HG02852 (cell line): ENCODE measurements at regions not wholly inside any gene's neighbourhood (a gene's known extent, or its start where the extent isn't known, plus 50 kb on each side); places are given as distances from the start of the nearest gene placed in this dataset.

Experiments used
- ATAC-seq: cut with Tn5 transposase; IDR thresholded peaks from one replicate; pipeline ENCODE4 v1.9.1; 2021; ENCODE audit warnings: mild to moderate bottlenecking, moderate library complexity; ENCODE audit not compliant: unreplicated experiment

DNA sequence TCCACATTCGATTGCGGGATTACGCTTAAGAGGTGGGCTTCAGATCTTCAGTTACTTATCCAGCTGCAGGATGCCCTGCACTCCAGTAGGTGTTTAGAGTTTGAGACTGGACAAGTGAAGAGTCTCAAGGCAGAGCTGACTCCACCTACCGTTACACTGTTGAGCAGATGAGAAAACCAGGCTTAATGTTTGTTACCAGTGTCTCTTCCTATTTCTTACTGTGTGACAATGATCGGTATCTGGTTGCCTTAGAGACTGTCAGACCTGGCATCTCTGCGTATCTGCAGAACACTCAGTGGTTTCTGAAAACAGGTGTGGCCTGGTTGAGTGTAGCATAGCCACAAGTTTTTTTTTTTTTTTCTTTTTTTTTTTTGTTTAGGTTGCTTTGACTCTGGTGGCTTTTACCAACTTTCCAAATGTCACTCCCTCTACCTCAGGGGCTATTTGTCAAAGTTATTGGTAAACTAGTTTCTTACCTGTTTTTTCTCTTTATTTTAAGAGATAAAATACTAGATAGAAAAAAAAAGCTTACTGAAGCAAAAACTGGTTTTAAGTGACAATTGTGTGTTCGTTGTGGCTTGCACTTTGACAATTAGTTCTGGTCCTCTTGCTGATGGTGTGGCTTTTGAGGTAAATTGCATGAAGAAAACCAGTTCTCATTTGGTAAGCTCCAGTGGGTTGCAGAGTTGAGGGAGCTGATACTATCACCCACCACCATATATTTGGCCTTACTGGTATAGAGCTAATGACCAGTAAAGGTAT, 284.8 kb downstream of the ETS1 start:
- ATAC-seq, result peak; percentile 86

DNA sequence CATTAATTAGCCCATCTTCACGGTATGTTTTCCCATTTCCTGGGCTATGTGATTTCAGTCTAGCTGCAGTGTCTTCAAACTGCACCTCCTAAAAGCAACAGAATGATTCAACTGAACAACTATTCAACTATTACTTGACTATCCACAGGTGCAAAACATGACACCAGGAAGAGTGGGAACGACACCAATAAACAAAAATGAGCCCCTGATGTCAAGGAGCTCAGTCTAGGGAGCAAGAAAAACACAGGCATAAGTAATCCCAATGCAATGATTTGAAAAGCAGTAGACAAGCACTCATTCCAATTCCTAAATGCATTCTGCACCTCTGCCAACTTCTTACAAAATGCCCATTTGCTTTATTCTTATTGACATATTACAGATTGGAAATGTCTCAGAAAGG, 285.6 kb downstream of the ETS1 start:
- no peak for ATAC-seq

DNA sequence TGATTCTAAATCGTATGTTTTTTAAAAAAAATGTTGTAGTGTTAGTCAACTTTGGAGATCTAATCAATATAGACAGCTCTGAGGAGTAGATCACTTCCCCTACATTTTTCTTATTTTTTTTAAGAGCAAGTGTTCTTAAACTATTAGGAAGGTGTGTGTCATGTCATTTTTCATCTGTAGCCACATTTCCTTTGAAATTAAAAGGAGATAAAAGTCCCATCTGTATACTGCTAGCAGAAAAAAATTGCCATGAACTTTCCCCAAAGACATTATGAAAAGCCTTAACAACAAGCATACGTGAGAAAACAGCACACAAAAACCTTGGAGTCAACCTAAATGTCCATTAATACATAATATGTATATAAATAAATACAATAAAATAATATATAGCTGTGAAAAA, 286.6 kb downstream of the ETS1 start:
- no peak for ATAC-seq

DNA sequence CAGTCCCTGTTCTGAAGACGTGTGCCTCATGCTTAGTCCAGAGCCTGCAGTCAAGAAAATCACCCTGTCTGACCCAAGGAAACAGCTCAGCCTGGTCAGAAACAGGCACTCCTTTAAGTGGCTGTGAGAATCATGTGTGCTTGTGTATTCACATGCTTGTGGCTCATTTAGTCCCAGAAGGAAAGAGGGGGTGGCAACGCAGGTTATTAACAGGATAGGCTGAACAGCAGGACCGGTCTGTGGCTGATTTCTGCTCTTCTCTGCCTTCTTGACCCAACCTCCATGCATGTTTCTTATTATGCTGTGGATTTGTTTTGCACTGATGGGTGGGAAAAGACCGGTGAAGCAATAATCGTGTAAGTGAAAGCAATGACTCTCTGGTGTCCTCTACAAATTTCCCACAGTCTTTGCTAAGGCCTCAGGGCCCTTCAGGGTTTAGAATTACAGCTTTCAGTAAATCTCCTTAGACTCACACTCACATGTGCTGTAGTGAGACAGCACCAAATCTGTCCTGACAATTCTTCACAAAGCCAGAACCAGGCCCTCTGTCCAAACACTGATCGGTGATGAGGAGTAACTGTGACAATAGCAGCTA, 288.1 kb downstream of the ETS1 start:
- peak; percentile 31 for ATAC-seq

DNA sequence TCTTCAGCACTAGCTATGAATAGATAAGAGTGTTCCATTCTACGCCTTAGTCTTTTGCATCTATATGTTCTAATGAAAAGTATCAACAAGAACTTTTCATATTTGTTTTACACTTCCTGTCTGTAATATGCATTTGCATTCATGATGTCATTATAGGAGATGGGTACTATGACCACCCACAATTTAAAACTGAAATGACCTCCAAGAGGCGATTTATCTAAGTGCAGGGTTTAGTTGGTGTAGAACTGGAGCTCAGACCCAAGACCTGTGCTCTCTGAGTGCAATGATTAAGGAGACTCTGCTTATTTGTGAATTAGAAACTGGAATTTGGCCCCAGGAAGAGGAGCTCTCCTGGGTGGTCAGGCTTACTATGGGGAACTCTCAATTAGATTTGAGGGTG, 289.1 kb downstream of the ETS1 start:
- no peak for ATAC-seq

DNA sequence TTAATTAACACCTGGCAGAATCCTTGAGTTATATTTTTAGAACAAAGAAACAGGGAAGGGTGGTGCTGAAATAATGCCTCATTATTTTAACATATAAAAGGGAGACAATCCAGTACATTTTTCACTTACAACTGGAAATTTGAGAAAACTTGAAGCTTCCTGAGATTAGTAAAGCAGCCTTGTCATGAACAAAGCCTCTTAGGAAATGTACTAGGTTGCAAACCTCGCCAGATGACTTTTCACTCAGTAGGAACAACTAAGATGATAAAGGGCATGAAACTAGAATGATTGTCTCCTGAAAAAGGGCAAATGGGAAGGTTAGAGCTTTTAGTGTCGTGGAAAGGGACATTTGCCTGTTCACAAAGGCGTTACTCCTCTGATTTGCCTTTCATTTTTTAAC, 289.6 kb downstream of the ETS1 start:
- no peak for ATAC-seq

DNA sequence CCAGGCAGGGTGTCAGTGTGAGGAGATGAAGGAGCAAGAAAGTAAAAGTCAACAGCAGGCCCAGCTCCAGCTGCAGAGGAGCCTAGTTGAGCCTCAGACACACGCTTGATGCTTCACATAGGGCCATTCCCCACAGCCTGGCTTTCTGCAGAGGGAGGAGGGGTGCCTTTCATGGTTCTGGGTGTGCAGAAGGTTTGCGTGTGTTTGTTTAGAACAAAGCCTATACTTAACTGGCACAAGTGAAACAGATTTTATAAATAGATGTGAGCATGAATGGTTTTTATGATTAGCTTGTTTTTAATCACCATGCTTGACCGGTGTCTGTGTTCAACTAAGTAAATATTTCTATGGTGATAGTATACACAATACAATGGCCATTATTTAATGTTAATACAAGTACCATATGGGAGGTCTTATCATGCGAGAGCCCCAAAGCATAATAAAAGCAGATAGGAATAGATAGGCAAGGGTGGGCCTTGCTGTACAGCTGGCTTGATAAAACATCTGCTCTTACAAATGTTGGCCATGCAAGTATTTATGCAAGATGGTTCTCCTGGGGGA, 290.2 kb downstream of the ETS1 start:
- peak; percentile 34 for ATAC-seq

DNA sequence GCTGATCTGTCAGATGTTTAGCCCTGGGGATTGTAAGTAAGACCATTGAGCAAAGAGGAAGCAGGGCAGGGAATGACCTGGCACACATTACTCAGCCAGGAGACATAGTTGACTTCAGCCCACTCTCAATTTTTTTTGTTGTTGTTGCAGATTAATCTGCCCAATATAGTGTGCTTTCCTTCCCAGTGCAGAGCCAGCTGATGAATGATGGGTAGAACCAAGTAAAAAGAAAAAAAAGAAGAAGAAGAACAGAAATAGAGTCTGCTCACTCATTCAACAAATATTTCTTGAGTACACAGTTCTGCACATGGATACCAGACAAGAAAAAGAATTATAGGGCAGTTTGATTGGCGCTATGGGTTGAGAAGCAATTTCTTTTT, 292.7 kb downstream of the ETS1 start:
- no peak for ATAC-seq

DNA sequence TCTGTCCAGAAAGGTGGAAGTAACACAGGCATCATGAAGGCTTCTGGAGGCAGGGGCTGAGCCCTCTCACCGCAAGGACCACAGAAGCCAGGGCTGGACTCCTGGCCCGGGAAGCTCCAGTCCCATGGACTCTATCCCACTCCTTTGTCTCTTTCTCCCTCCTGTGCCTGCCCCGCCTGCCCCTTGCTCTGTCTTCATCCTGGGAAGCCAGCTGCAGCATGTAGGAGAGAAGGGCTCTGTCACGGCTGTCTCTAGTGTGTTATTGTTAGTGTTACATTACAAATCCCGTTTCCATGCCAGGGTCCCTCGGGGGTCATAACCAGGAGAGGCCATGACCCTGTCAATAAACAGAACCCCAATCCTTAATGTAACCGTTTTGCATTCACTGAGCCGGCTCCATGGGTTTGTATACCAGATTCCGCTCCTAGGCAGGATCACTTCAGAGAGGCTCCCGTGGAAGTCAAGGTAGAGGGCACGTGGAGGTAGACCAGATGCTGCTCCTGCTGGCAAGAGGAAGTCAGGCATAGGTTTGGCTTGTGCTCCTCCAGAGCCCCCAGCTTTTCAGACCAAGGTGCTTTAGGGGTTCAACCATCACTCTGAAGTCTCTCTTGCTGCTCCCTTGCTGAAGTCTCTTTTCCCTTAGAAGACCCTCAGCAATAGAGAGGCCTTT, 293.2 kb downstream of the ETS1 start:
- ATAC-seq, result no peak

DNA sequence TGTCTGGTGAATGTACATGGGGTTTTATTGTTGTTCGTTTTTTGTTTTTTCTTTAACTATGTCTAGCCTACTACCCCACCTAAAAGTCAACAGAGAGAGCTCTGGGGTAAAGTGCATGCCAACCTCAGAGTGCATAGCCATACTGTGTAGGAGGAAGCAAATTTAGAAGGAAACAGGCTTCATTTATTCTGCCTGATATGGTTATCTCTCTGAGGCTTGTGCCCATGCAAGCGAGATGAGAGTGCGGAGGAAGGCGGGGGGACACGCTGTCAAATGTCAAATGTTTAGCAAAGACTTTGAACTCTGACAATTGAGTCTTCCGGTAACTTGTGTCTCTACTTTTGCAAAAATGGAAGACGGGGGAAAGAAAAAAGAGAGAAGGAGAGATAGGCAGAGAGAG, 295.5 kb downstream of the ETS1 start:
- no peak for ATAC-seq

DNA sequence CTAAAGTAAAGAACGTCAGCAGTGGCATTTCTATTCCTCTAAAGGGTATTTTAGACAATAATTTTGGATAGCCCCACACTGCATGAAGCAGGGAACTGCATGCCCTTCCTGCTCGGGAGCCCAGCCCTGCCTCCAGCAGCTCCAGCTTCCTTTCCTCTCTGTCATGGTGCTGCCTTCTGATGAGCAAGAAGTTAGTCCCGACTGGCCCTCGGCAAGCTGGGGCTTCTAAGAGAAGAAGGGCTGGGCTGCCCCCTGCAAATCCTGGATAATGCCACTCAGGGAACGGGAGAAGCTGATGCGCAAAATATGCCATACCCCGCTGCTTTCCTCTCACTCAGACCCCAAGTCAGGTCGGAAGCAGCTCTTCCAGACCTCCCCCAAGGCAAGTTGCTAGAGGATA, 296.4 kb downstream of the ETS1 start:
- ATAC-seq, result no peak

DNA sequence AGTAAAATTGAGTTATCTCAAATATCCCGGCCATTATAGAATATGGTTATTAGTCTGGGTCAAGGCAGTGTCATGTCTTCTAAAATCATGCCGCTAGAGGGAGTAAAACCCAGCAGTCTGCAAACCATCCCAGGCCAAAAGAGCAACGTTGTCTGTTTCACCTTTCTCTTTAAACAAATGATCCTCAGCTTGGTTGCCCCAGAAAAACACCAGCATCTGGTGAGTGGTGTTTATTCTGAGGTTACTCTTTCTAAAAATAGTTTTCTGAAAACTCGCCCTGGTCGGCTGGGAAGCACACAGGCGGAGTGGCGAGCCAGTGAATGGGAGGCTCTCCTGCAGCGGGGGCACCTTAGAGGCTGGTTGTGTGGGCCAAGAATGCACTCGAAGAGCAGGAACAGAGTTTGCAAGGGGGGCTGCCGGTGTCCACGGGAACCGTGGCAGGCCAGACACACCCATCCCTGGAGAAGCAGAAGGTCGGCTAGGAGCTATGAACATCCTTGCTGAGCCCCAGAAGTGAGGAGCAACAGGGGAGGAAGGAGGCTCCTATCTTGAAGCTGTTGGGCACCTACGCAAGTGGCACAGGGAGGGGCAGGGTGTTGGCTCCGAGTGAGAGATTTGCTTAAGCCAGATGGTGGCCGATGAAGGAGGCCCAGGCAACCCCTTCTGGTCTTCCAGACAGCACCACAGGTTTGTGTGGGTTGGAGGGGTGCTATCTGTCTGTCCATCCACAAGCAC, 297.1 kb downstream of the ETS1 start:
- ATAC-seq, result peak; percentile 73

DNA sequence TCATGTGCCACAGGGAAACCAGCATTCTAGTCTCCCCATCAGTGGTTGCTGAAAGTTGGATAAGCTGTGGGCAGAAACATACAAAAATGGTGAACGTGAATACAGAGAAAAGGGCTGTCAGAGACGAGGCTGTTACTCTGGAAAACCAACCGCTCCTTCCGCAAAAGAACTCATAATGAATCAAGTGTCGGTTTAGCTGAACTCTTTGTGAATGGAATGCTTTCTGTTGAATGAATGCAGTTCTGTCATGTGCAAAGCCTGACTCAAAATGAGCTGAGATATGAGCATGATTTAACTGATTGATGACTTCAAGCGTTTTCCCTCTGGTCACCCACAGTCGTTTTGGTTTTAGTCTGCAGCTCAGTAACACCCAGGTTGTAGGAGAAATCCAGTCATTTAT, 298.3 kb downstream of the ETS1 start:
- peak; percentile 52 for ATAC-seq

DNA sequence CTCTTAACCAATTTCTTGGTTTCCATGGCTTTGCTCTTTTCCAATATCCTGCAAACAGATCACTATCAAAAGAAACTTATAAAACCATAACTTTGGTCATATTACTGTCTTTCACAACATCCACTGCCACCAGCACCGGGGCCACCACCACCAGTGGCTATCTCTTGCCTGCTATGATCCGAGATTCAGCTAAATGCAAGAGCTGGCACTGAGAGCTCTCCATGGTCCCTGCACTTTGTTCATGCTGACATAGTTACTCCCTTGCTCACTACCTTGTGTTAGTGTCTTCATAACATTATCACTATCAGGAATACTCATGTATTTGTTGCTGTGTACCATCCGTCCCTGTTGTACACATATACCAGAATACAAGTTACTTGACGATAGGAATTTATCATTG, 299.0 kb downstream of the ETS1 start:
- no peak for ATAC-seq

DNA sequence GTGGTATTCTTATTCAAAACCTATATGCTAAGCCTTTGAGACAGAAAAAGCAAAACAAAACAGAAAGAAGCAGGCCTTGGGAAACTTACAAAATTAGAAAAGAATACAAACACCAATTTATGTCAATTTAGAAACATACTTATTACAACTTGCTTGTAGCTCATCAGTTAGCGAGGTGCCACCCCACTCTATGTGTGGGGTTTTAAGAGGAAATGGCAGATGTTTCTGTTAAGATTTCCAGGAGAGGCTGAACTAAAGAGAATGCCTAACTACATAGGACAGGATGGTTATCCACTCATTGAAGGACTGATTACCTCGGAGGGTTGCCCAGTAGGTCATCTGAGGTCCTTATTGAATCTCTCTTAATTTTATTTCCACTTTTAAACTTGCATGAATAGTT, 302.0 kb downstream of the ETS1 start:
- no peak for ATAC-seq

DNA sequence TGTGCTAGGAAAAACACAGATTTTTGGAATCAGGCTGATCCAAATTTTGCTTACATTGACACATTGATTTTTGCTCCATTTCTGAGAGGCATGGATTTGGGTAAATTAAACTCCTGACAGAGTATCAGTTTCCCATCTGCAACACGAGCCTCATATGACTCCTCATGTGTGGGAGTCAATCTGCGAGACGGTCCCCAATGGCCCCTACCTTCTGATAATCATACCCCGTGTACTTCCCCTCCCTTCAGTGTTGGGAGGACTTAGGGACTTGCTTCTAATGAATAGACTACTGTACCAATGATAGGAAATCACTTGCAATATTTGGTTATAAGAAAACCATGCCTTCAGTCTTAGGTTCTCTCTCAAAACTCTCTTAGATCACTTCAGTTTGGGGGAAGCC, 302.7 kb downstream of the ETS1 start:
- ATAC-seq, result no peak

DNA sequence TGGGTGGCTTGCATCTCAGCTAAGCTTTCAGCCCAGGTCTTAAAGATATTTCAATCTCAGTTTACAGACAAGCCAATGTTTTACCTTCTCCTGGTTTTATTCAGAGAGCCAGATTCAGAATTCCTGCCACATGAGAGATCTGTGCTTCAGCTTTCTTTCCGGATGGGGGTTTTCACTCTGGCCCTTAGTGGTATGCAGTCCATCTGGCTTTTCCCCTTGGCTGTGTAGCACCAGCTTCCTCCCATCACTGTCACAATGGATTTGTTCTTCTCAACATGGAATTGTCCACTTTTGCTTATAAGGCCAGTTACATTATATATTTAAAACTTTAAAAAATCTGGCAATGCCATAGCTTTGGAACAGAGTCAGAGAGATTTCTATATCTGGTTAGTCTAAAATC, 303.9 kb downstream of the ETS1 start:
- no peak for ATAC-seq

DNA sequence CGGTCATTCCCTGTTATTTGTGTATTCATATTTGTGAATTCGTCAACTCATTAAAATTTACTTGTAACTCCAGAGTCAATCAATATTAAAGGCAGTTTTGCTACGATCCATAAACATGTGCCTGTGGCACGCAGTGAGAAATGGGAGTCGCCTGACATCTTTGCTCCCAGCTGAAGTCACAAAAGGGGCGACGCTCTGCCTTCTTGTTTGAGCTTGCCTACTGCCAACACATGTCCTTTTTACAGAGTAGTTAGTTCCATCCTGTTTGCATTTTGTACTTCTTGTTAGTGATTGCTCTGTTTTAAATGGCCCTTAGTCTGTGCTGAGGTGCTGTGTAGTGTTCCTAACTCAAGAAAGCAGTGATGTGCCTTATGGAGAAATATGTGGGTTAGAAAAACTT, 305.3 kb downstream of the ETS1 start:
- ATAC-seq, result no peak

DNA sequence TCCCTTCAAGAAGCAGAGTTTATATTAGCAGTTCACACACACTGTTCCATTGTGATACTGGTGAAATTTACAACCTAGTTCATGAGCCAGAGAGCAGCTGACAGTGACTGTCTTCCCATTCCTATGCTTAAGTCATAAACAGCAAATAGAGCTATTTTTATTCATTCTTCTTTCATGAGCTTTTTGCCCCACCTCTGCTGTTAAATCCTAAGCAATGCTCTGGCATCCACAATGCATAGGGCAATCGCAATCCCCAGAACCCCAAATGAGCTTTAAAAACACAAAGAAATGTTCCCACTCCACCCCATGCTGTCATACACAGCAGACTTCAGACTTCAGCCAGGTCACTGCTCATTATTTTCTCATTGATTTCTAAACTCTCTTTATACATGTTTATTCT, 307.5 kb downstream of the ETS1 start:
- no peak for ATAC-seq

DNA sequence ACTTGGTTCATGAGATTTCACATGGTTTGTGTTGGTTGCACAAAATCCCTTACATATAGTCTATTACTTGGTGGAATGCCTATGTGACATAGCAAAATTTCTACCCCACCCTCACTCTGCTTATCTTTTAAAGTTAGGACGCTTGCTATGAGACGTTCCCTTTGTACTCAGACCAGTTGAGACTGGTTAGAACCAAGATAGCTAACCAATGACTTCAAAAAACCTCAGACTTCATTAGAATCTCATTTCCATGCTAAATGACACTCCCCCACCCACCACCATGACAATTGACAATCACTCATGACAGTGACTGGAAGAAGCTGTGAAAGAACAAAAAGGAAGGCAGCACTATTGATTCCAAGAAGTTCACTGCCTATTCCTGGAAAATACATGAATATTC, 313.6 kb downstream of the ETS1 start:
- ATAC-seq, result no peak

DNA sequence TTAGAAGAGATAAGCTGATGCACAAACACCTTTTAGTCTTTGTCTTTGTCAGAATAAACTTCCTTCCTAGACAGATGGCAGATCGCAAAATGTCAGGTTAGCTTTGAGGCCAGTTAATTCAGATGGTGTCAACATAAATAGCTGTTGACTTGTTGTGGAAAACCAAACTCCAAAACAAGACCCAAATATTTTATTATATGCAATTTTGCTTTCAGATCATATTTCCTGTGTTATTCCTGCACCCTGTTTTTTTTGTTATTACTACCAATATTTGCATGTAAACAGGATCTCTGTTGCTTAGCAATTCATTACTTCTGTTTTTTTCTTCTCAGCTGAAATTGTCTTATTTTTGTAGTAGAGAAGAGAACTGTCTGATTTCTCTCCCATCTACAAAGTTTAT, 316.0 kb downstream of the ETS1 start:
- ATAC-seq, result no peak
